Uterus (tissue), 2 donors: ENCODE measurements at regions not wholly inside any gene's neighbourhood (a gene's known extent, or its start where the extent isn't known, plus 50 kb on each side); places are given as distances from the start of the nearest gene placed in this dataset.

ENCODE experiments used
- POLR2A ChIP-seq, 2 donors: fragments of 450-650 bp; IDR thresholded peaks; one replicate each; pipeline ENCODE4 v1.6.1; 2016; ENCODE audit warnings: antibody characterized with exemption in 2 of 2, mild to moderate bottlenecking in 1 of 2, moderate library complexity in 1 of 2
- TF ChIP-seq, protein P1 (sequence below), 4 experiments: fragments of 200-600 bp in 2 of 4; fragments of 450-650 bp in 2 of 4; sonication (generic) in 2 of 4; IDR thresholded peaks; one replicate each; pipeline ENCODE4 v1.5.1; 2016 to 2019; ENCODE audit warnings: antibody characterized with exemption in 4 of 4, mild to moderate bottlenecking in 2 of 4, moderate library complexity in 1 of 4

DNA sequence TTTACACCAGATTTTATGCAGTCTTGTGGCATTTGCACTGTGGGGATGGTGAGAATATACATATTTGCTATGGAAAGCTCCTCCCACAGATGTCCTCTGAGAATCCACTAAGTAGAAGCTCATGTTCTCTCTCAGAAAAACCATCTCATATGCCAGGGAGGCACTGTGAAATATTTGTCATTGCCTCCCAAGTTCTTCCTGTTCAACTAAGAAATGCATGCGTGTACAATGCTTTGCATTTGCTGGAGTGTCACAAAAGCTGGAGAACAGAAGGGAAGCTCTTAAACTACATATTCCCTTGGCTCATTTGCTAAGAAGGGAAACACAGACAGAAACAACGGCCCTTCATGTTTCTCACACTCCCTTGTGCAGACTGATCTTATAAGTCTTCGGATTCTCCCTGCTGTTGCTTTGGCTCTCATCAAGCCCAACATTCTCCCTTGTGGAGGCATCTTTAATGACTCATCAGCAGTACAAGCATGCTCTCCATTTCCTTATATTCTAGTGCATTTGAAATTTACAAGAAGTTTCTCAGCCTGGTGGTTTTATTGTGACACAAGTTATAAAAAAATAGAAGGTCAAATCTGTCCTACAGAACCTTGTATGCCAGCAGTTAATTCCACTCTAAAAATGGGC is 220.6 kb downstream of the TRIM36 start:
- TF ChIP-seq, protein P1, sequence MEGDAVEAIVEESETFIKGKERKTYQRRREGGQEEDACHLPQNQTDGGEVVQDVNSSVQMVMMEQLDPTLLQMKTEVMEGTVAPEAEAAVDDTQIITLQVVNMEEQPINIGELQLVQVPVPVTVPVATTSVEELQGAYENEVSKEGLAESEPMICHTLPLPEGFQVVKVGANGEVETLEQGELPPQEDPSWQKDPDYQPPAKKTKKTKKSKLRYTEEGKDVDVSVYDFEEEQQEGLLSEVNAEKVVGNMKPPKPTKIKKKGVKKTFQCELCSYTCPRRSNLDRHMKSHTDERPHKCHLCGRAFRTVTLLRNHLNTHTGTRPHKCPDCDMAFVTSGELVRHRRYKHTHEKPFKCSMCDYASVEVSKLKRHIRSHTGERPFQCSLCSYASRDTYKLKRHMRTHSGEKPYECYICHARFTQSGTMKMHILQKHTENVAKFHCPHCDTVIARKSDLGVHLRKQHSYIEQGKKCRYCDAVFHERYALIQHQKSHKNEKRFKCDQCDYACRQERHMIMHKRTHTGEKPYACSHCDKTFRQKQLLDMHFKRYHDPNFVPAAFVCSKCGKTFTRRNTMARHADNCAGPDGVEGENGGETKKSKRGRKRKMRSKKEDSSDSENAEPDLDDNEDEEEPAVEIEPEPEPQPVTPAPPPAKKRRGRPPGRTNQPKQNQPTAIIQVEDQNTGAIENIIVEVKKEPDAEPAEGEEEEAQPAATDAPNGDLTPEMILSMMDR (IDR thresholded peaks at IDR 0.05): no peak
- TF ChIP-seq POLR2A (IDR thresholded peaks at IDR 0.05): no peak
